IMR-90 (cell line): ENCODE measurements at regions not wholly inside any gene's neighbourhood (a gene's known extent, or its start where the extent isn't known, plus 50 kb on each side); places are given as distances from the start of the nearest gene placed in this dataset.

Experiments
- ATAC-seq: fragments of 200-7000 bp; cut with Tn5 transposase; 2 replicates; pipeline ENCODE4 v1.9.1; 2020; ENCODE audit warnings: low read depth, mild to moderate bottlenecking, moderate library complexity
- BruUV-seq: library from RNA; stranded (reverse); fragments of 400-500 nt; replicated peaks from 2 replicates; lab custom pipeline; 2021; lab: Mats Ljungman, UMichigan
- CTCF ChIA-PET: fragments of 300-600 bp; formaldehyde crosslinking; extraction: SDS; loops from one replicate; lab custom pipeline; 2021; ENCODE audit warnings: antibody characterized with exemption; lab: Yijun Ruan, JAX
- POLR2A ChIA-PET: fragments of 300-600 bp; sonication (Branson Sonifier 250); formaldehyde crosslinking; loops from one replicate; lab custom pipeline; 2022; ENCODE audit warnings: antibody characterized with exemption; ENCODE audit not compliant: unreplicated experiment; lab: Charles Lee
- DNase-seq: peaks from one replicate; pipeline ENCODE4 v3.0.0; 2013
- H2AFZ ChIP-seq: replicated peaks from 2 replicates; pipeline ENCODE3; 2013; ENCODE audit warnings: low read length, mild to moderate bottlenecking; ENCODE audit not compliant: poor library complexity
- H2AK5ac ChIP-seq: 2 replicates; pipeline ENCODE4 v1.6.1; 2013; ENCODE audit warnings: low read depth, low read length, inconsistent platforms
- H2AK9ac ChIP-seq: replicated peaks from 2 replicates; pipeline ENCODE3; 2013; ENCODE audit warnings: mild to moderate bottlenecking, low read depth, low read length, moderate library complexity; ENCODE audit not compliant: poor library complexity
- H2BK120ac ChIP-seq: 2 replicates; pipeline ENCODE4 v1.6.1; 2013; ENCODE audit warnings: low read depth, low read length, inconsistent platforms
- H2BK15ac ChIP-seq: 3 replicates; pipeline ENCODE4 v1.6.1; 2013; ENCODE audit warnings: low read depth, low read length, inconsistent platforms
- H2BK20ac ChIP-seq: 2 replicates; pipeline ENCODE4 v1.6.1; 2013; ENCODE audit warnings: low read depth, mild to moderate bottlenecking, inconsistent platforms, low read length, moderate library complexity
- H2BK5ac ChIP-seq: 2 replicates; pipeline ENCODE4 v1.6.1; 2013; ENCODE audit warnings: mild to moderate bottlenecking, low read depth, low read length, inconsistent platforms; ENCODE audit not compliant: poor library complexity, severe bottlenecking
- H3K14ac ChIP-seq: replicated peaks from 2 replicates; pipeline ENCODE4 v1.6.1; 2013; ENCODE audit warnings: low read depth, low read length, inconsistent platforms
- H3K18ac ChIP-seq: 2 replicates; pipeline ENCODE4 v1.6.1; 2013; ENCODE audit warnings: low read depth, low read length, control low read depth
- H3K23ac ChIP-seq: 2 replicates; pipeline ENCODE4 v1.6.1; 2013; ENCODE audit warnings: low read depth, low read length, inconsistent platforms
- H3K27ac ChIP-seq: 2 replicates; pipeline ENCODE4 v1.5.1; 2013; ENCODE audit warnings: mild to moderate bottlenecking, control low read depth, low read length; ENCODE audit not compliant: insufficient read depth
- H3K27me3 ChIP-seq: 2 replicates; pipeline ENCODE4 v1.6.1; 2013; ENCODE audit warnings: low read length; ENCODE audit not compliant: control insufficient read depth, insufficient read depth
- H3K36me3 ChIP-seq: 2 replicates; pipeline ENCODE4 v1.6.1; 2013; ENCODE audit warnings: low read length, mixed read lengths; ENCODE audit not compliant: control insufficient read depth, insufficient read depth
- H3K4ac ChIP-seq: 2 replicates; pipeline ENCODE4 v1.6.1; 2013; ENCODE audit warnings: low read depth, low read length, inconsistent platforms
- H3K4me1 ChIP-seq: 2 replicates; pipeline ENCODE4 v1.6.1; 2013; ENCODE audit warnings: low read length, mixed read lengths; ENCODE audit not compliant: control insufficient read depth, insufficient read depth
- H3K4me2 ChIP-seq: 2 replicates; pipeline ENCODE4 v1.6.1; 2013; ENCODE audit warnings: low read depth, mild to moderate bottlenecking, control low read depth, low read length, moderate library complexity
- H3K4me3 ChIP-seq: 2 replicates; pipeline ENCODE4 v1.5.1; 2013; ENCODE audit warnings: low read depth, mild to moderate bottlenecking, control low read depth, low read length, moderate library complexity; ENCODE audit not compliant: insufficient read depth
- H3K56ac ChIP-seq: 2 replicates; pipeline ENCODE4 v1.6.1; 2013; ENCODE audit warnings: low read length, inconsistent platforms; ENCODE audit not compliant: insufficient read depth; ENCODE audit errors: extremely low read depth
- H3K79me1 ChIP-seq, 2 experiments: 2 replicates each; pipeline ENCODE4 v1.6.1; 2013; ENCODE audit warnings: low read length in 2 of 2, inconsistent platforms in 1 of 2, low read depth in 1 of 2
- H3K9ac ChIP-seq: 2 replicates; pipeline ENCODE4 v1.6.1; 2013; ENCODE audit warnings: low read depth, low read length, control low read depth
- H3K9me1 ChIP-seq: 2 replicates; pipeline ENCODE4 v1.6.1; 2013; ENCODE audit warnings: low read length, inconsistent platforms; ENCODE audit not compliant: insufficient read depth
- H3K9me3 ChIP-seq: 2 replicates; pipeline ENCODE4 v1.6.1; 2013; ENCODE audit warnings: low read length; ENCODE audit not compliant: control insufficient read depth, insufficient read depth
- H4K20me1 ChIP-seq: 2 replicates; pipeline ENCODE4 v1.6.1; 2013; ENCODE audit warnings: low read length, inconsistent platforms; ENCODE audit not compliant: insufficient read depth
- H4K5ac ChIP-seq: 2 replicates; pipeline ENCODE4 v1.6.1; 2013; ENCODE audit warnings: mild to moderate bottlenecking, low read depth, low read length, control low read depth
- H4K8ac ChIP-seq, 2 experiments: 2 replicates each; pipeline ENCODE4 v1.6.1; 2013; ENCODE audit warnings: low read depth in 2 of 2, low read length in 2 of 2, control low read depth in 1 of 2, inconsistent platforms in 1 of 2
- H4K91ac ChIP-seq: 2 replicates; pipeline ENCODE4 v1.6.1; 2013; ENCODE audit warnings: low read depth, low read length, inconsistent platforms; ENCODE audit not compliant: insufficient read depth
- BHLHE40 ChIP-seq: fragments of 150-350 bp; IDR thresholded peaks from 2 replicates; pipeline ENCODE4 v1.6.1; 2016; ENCODE audit warnings: mild to moderate bottlenecking, low read depth, low read length
- CEBPB ChIP-seq: IDR thresholded peaks from 2 replicates; pipeline ENCODE4 v1.6.1; 2012; ENCODE audit warnings: low read depth, low read length, improper control_type of control experiment
- CHD1 ChIP-seq: IDR thresholded peaks from 2 replicates; pipeline ENCODE4 v1.6.1; 2012; ENCODE audit warnings: low read depth, low read length, improper control_type of control experiment
- FOS ChIP-seq: fragments of 150-350 bp; IDR thresholded peaks from 2 replicates; pipeline ENCODE4 v1.6.1; 2016; ENCODE audit warnings: low read depth, low read length
- MAFK ChIP-seq: IDR thresholded peaks from 2 replicates; pipeline ENCODE4 v1.6.1; 2012; ENCODE audit warnings: low read depth, low read length, improper control_type of control experiment
- MAZ ChIP-seq: IDR thresholded peaks from 2 replicates; pipeline ENCODE4 v1.6.1; 2012; ENCODE audit warnings: low read depth, mild to moderate bottlenecking, low read length, improper control_type of control experiment, moderate library complexity, borderline replicate concordance
- MXI1 ChIP-seq: IDR thresholded peaks from 2 replicates; pipeline ENCODE4 v1.6.1; 2012; ENCODE audit warnings: low read depth, mild to moderate bottlenecking, low read length, moderate library complexity, borderline replicate concordance
- NFE2L2 ChIP-seq: fragments of 150-350 bp; IDR thresholded peaks from 2 replicates; pipeline ENCODE4 v1.6.1; 2016; ENCODE audit warnings: low read depth, mild to moderate bottlenecking, low read length
- POLR2A ChIP-seq: IDR thresholded peaks from 2 replicates; pipeline ENCODE4 v1.6.1; 2012; ENCODE audit warnings: mild to moderate bottlenecking, low read depth, low read length
- RAD21 ChIP-seq: IDR thresholded peaks from 2 replicates; pipeline ENCODE4 v1.6.1; 2012; ENCODE audit warnings: low read length, improper control_type of control experiment
- RCOR1 ChIP-seq: IDR thresholded peaks from 2 replicates; pipeline ENCODE4 v1.6.1; 2012; ENCODE audit warnings: mild to moderate bottlenecking, low read length, improper control_type of control experiment; ENCODE audit not compliant: insufficient replicate concordance
- RFX5 ChIP-seq: IDR thresholded peaks from 2 replicates; pipeline ENCODE4 v1.8.0; 2012; ENCODE audit warnings: low read depth, mild to moderate bottlenecking, low read length, moderate library complexity
- SMC3 ChIP-seq: fragments of 150-350 bp; IDR thresholded peaks from 2 replicates; pipeline ENCODE4 v1.6.1; 2016; ENCODE audit warnings: low read depth, mild to moderate bottlenecking, antibody characterized with exemption, low read length, moderate library complexity
- USF2 ChIP-seq: fragments of 150-350 bp; IDR thresholded peaks from 2 replicates; pipeline ENCODE4 v1.6.1; 2017; ENCODE audit warnings: mild to moderate bottlenecking, antibody characterized with exemption, low read length, low read depth
- WGBS, 2 experiments: methylation state at CpG; one replicate each; pipeline versions ENCODE4 v1.1.5 to v1.1.7; 2013; ENCODE audit warnings: missing lambda C conversion rate in 2 of 2; ENCODE audit not compliant: insufficient read length in 1 of 2; ENCODE audit errors: extremely low coverage in 2 of 2; 5-methylcytosine and 5-hydroxymethylcytosine counted together
- dilution Hi-C: fragments of 300-500 bp; cut with HindIII; formaldehyde crosslinking; loops from one replicate; pipeline ENCODE4 v1.14.3; 2018; ENCODE audit warnings: low sequenced_read_pairs; ENCODE audit not compliant: unreplicated experiment
- in situ Hi-C: fragments of 300-500 bp; cut with MboI; formaldehyde crosslinking; loops from 3 replicates; pipeline ENCODE4 v1.14.3; 2019; ENCODE audit warnings: low sequenced_read_pairs, inconsistent platforms, mixed read lengths
- intact Hi-C: fragments of 100-400 bp; cut with micrococcal nuclease; formaldehyde crosslinking; loops from 2 replicates; pipeline ENCODE4 v1.10.0; 2022
- TF ChIP-seq, protein P1 (sequence below): fragments of 150-350 bp; IDR thresholded peaks from 2 replicates; pipeline ENCODE4 v1.6.1; 2016; ENCODE audit warnings: low read depth, mild to moderate bottlenecking, low read length, moderate library complexity, borderline replicate concordance
- TF ChIP-seq, protein P2 (sequence below): conservative IDR thresholded peaks from 2 replicates; pipeline ENCODE4 v1.5.1; 2012; ENCODE audit warnings: mild to moderate bottlenecking, low read depth, low read length, improper control_type of control experiment

DNA sequence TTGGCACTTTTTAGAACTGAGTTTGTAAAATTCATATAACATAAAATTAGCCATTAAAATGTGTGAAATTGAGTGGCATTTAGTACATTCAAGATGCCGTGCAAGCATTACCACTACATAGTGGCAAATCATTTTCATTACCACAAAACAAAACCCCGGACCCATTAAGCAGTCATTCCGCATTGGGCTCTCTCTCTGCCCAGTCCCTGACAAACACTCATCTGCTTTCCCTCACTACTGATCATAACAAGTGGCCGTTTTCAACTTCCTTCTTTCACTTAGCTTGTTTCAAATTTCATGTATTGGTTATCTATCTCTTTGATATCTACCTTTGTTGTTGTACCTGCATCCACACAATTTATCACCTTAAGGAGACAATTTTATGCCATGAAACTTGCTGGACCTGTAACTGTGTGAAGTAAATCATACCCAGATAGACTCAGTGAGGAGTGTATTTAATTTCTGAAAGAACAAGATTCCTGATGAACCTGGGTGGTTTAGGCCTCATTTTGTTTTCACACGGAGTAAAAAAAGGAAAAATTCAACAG, 202.1 kb downstream of the OR13H1 start:
- H3K36me3 ChIP-seq: no peaks in the 10 kb centered on the region
- H4K20me1 ChIP-seq: no peaks in the 10 kb centered on the region
- DNase-seq: no peak
- intact Hi-C loops: loop anchor here (1.0 to 2.0 kb wide), 3 partner anchors 17 to 67 kb away; no protein-coding TSS in a partner anchor
- no peak overlapping the region for H3K18ac ChIP-seq
- 56% methylated on average over 3 of the region's 5 CpGs; no CpG with 5 or more reads in 1 of the 2 experiments for WGBS, 2 experiments
- no peaks in the 10 kb centered on the region for H3K9me3 ChIP-seq
- no peak overlapping the region for H3K9ac ChIP-seq
- no peak overlapping the region for H2AK5ac ChIP-seq
- no peak for TF ChIP-seq CEBPB
- no peak for TF ChIP-seq RAD21
- no peak for TF ChIP-seq RFX5
- no peak for TF ChIP-seq MAZ
- TF ChIP-seq RCOR1: no peak
- TF ChIP-seq MAFK: no peak
- TF ChIP-seq FOS: no peak
- TF ChIP-seq, protein P1, sequence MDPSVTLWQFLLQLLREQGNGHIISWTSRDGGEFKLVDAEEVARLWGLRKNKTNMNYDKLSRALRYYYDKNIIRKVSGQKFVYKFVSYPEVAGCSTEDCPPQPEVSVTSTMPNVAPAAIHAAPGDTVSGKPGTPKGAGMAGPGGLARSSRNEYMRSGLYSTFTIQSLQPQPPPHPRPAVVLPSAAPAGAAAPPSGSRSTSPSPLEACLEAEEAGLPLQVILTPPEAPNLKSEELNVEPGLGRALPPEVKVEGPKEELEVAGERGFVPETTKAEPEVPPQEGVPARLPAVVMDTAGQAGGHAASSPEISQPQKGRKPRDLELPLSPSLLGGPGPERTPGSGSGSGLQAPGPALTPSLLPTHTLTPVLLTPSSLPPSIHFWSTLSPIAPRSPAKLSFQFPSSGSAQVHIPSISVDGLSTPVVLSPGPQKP: no peak
- TF ChIP-seq POLR2A: no peak
- no peak for TF ChIP-seq CHD1
- TF ChIP-seq, protein P2, sequence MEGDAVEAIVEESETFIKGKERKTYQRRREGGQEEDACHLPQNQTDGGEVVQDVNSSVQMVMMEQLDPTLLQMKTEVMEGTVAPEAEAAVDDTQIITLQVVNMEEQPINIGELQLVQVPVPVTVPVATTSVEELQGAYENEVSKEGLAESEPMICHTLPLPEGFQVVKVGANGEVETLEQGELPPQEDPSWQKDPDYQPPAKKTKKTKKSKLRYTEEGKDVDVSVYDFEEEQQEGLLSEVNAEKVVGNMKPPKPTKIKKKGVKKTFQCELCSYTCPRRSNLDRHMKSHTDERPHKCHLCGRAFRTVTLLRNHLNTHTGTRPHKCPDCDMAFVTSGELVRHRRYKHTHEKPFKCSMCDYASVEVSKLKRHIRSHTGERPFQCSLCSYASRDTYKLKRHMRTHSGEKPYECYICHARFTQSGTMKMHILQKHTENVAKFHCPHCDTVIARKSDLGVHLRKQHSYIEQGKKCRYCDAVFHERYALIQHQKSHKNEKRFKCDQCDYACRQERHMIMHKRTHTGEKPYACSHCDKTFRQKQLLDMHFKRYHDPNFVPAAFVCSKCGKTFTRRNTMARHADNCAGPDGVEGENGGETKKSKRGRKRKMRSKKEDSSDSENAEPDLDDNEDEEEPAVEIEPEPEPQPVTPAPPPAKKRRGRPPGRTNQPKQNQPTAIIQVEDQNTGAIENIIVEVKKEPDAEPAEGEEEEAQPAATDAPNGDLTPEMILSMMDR: no peak
- TF ChIP-seq SMC3: no peak
- TF ChIP-seq NFE2L2: no peak
- TF ChIP-seq USF2: no peak
- TF ChIP-seq MXI1: no peak
- no peak for TF ChIP-seq BHLHE40
- in situ Hi-C loops: no loop called here
- BruUV-seq: no TSS peak
- H3K9me1 ChIP-seq: no peaks in the 10 kb centered on the region
- no peak overlapping the region for H4K5ac ChIP-seq
- H3K23ac ChIP-seq: no peak overlapping the region
- POLR2A ChIA-PET: no interaction called here
- H3K4ac ChIP-seq: no peak overlapping the region
- H2BK5ac ChIP-seq: no peak overlapping the region
- H3K27ac ChIP-seq: no peak overlapping the region
- no peak overlapping the region for H3K14ac ChIP-seq
- no peak overlapping the region for H2BK120ac ChIP-seq
- no peaks in the 10 kb centered on the region for H3K4me1 ChIP-seq
- H3K27me3 ChIP-seq: no peaks in the 10 kb centered on the region
- H2AK9ac ChIP-seq: no peak overlapping the region
- no peak for ATAC-seq
- no peak overlapping the region for H3K56ac ChIP-seq
- H3K79me1 ChIP-seq: no peaks in the 10 kb centered on the region
- CTCF ChIA-PET: no interaction called here
- no peak overlapping the region; a peak in 1 of 4 replicates for H4K8ac ChIP-seq
- dilution Hi-C loops: no loop called here
- no peak overlapping the region for H2AFZ ChIP-seq
- H2BK15ac ChIP-seq: no peak overlapping the region
- H3K4me3 ChIP-seq: no peak overlapping the region; the same call in 1 of the 2 replicates
- H3K4me2 ChIP-seq: peak overlapping the region; percentile 53; the same call in 1 of the 2 replicates
- no peak overlapping the region for H2BK20ac ChIP-seq
- no peak overlapping the region for H4K91ac ChIP-seq
